Epithelial cell of proximal tubule (primary cell): ENCODE measurements at regions not wholly inside any gene's neighbourhood (a gene's known extent, or its start where the extent isn't known, plus 50 kb on each side); places are given as distances from the start of the nearest gene placed in this dataset.
A peak's percentile ranks its signal among the peaks of the same experiment; 100 is the strongest.

Experiments
- DNase-seq: peaks from one replicate; pipeline ENCODE4 v3.0.0-alpha.2; 2011; ENCODE audit warnings: low read depth
- H3K4me3 ChIP-seq: 2 replicates; pipeline ENCODE4 v1.5.1; 2011; ENCODE audit warnings: low read depth, mild to moderate bottlenecking, low read length
- TF ChIP-seq, protein P1 (sequence below): conservative IDR thresholded peaks from 2 replicates; pipeline ENCODE4 v1.5.1; 2012; ENCODE audit warnings: low read depth, mild to moderate bottlenecking, low read length

DNA sequence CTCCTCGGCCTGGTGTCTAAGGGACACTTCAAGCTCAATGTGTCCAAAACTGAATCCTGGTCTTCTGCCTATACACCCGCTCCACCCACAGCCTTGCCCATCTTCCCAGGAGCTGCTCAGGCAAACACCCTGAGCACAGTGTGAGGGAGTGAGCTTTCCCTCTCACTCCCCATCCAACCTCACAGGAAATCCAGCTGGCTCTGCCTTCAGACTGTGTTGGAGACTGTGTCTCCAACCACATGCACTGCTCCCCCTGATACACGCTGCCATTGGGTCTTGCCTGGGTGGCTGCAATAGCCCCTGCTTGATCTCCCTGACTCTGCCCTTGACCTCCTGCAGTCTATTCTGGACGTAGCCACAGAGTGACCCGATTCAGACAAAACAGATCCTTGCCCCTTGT is 319.5 kb upstream of the MSX2 start:
- DNase-seq: no peak
- no peak overlapping the region for H3K4me3 ChIP-seq
- TF ChIP-seq, protein P1, sequence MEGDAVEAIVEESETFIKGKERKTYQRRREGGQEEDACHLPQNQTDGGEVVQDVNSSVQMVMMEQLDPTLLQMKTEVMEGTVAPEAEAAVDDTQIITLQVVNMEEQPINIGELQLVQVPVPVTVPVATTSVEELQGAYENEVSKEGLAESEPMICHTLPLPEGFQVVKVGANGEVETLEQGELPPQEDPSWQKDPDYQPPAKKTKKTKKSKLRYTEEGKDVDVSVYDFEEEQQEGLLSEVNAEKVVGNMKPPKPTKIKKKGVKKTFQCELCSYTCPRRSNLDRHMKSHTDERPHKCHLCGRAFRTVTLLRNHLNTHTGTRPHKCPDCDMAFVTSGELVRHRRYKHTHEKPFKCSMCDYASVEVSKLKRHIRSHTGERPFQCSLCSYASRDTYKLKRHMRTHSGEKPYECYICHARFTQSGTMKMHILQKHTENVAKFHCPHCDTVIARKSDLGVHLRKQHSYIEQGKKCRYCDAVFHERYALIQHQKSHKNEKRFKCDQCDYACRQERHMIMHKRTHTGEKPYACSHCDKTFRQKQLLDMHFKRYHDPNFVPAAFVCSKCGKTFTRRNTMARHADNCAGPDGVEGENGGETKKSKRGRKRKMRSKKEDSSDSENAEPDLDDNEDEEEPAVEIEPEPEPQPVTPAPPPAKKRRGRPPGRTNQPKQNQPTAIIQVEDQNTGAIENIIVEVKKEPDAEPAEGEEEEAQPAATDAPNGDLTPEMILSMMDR: no peak

DNA sequence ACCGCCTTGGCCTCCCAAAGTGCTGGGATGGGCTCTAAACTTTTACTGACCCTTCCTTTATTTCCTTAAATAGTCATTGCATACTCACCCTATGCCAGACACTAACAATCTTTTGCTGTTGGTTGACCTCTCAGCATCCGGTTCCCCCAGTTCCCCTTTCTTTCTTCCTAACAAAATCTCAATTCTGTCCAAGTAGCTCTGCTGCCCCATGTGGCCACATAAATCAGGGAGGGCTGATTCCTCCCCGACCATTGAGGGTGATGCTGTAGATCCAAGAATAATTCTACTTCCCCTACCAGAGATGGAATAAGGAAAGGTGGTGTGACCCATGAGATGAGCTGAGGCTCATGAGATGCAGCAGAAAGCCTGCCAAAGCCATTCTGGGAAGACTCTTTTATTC is 315.3 kb upstream of the MSX2 start:
- DNase-seq: no peak
- TF ChIP-seq, protein P1: peak; percentile 22
- H3K4me3 ChIP-seq: no peak overlapping the region

DNA sequence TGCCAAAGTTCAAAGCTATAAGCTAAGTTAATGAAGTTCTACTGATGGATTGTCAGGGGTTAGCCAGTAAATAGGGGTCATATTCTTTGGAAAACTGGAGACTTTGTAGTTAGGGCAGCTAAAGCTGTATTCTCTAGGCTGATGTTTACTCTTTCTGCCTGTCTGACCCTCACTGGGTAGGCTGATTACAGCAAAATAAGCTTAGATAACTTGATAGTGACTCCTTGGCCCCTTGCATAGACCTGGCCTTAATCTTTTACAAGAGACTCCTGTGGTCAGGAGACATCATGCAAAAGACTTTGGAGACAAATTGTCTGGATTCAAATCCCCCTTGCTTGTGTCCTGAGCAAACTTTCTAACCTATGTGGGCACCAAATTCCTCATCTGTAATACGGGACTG is 314.4 kb upstream of the MSX2 start:
- TF ChIP-seq, protein P1: no peak
- no peak for DNase-seq
- no peak overlapping the region for H3K4me3 ChIP-seq

DNA sequence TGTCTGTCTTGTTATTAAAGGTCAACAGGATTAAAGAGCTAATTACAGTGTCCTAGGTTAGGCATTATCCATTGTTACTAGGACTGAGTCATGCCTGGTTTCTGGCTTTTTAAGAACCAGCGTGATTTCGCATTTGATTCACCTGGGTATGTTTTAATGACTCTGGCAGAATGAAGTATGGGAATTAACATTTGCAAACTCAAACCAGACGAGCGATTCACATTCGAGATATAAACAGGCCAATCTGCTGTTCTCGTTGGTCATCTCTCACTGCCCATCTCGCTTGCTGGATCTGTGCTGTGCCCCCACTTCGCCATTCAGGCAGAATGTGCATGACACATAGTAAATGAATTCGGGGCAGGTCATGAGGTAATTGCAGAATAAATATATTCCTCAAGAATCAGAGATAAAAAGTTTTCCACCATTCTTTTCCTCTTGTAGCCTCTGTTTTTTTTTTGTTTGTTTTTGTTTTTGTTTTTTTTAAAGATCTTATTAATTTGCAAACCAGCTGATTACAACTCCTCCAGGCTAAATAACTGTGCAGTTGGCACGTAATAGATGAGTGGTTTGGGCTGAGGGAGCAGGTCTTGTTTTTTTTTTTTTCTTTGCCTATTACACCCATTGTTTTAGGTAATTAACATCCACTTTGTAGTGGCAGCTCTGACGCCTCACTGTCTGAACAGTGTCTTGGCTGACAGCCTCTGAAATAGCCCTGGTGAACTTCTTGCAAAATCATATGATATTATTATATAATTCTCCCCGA is 313.5 kb upstream of the MSX2 start:
- peak; percentile 15 for DNase-seq
- TF ChIP-seq, protein P1: no peak
- no peak overlapping the region for H3K4me3 ChIP-seq

DNA sequence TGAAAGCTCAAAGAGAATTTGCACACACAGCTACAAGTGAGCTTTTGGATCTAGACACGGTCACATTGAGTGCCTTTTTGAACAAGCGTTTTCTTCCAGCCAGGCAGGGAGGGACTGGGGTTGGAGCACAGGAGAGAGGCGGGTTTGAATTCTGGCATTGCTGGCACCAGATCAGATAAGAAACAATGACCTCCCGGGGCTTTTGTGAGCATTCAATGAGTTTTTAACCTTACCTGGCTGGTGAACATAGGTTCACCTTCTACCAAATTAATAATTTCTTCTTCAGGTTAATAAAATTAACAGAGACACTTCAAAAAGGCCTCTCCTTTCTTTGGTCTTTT is 312.9 kb upstream of the MSX2 start:
- TF ChIP-seq, protein P1: no peak
- no peak overlapping the region for H3K4me3 ChIP-seq
- DNase-seq: no peak

DNA sequence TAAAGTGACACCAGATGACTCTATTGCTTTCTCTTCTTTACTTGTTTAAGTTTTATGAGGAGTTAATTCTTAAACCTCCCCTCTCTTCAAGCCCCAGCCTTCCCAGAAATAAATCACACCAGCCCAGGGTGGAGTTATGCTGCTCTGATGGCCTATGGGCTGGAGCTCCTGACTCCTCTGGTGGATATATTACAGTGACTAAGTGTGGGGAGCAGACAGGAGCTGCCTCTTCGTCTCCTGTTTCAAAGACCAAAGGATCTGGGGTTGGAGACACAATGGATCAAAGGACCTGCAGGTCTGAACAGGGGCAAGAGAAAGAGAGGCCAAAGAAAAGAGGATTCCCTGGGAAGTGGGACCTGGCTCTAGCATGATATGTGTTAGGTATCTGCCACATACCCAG is 312.0 kb upstream of the MSX2 start:
- no peak overlapping the region for H3K4me3 ChIP-seq
- TF ChIP-seq, protein P1: no peak
- no peak for DNase-seq

DNA sequence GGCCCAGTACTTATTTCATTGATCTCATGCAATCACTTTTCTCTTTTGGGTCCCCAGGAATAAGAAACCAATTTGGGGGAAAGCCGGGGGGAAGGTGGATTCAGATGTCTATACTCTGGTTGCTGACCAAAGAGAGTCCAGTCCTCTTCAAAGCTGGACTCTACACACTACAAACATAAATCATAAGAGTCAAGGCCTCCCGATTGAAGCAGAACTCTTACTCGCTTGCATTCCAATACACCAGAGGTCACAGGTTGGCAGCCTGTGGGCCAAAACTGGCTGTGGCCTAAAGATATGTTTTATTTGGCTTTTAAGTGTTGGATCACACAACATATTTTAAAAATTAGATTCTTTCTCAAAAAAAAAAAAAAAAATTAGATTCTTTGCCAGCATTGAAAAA is 311.4 kb upstream of the MSX2 start:
- DNase-seq: no peak
- TF ChIP-seq, protein P1: no peak
- H3K4me3 ChIP-seq: no peak overlapping the region
